ENCODE measurements at regions not wholly inside any gene's neighbourhood (a gene's known extent, or its start where the extent isn't known, plus 50 kb on each side); places are given as distances from the start of the nearest gene placed in this dataset.

DNA sequence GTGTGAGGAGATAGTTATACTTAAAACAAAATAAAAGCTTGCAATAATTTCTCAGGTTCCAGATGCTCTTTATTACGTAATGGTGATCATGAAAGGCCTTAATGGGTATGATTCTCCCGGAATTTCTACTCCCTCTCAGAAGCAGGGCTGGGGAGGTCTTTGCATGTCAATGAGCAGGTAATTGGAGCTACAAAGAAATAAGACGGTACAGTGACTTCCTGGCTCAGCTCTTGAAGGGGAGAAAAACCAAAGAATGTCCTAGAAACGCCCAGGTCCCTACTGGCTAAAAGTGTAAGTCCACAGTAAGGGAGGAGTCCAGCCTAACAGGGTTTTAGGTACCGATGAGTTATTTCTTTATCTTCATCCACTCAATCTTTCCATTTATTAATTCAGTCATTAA is 390.9 kb downstream of the TMEM114 start:
- no peak overlapping the region for H2AK5ac ChIP-seq (ENCODE audit: low read length)
- H4K12ac ChIP-seq (ENCODE audit: low read depth, low read length): no peak overlapping the region
- H3K9me3 ChIP-seq (ENCODE audit: insufficient read depth, low read depth, low read length): no peaks in the 10 kb centered on the region
- no peak overlapping the region for H3K23ac ChIP-seq (ENCODE audit: low read length)
- H4K91ac ChIP-seq (ENCODE audit: low read depth, low read length): no peak overlapping the region
- H3K4me3 ChIP-seq (ENCODE audit: low read depth, low read length): no peak overlapping the region
- H3K9ac ChIP-seq (ENCODE audit: low read length): no peak overlapping the region
- H3K79me1 ChIP-seq (ENCODE audit: low read length): no peaks in the 10 kb centered on the region
- no peak overlapping the region for H4K8ac ChIP-seq (ENCODE audit: low read depth, low read length)
- H3K36me3 ChIP-seq (ENCODE audit: control insufficient read depth in 1 of 2, insufficient read depth in 2 of 2, low read length in 2 of 2): no peaks in the 10 kb centered on the region
- no peak overlapping the region for H2BK5ac ChIP-seq (ENCODE audit: low read depth, low read length, poor library complexity)
- no peak overlapping the region for H2AFZ ChIP-seq (ENCODE audit: insufficient read depth, low read length, poor library complexity)
- H3K4ac ChIP-seq (ENCODE audit: low read depth, low read length): no peak overlapping the region
- no peak for DNase-seq
- H3K4me1 ChIP-seq (ENCODE audit: control insufficient read depth in 1 of 2, insufficient read depth in 2 of 2, low read length in 2 of 2): no peaks in the 10 kb centered on the region
- no CpG with 5 or more reads among the region's 5 CpGs for WGBS (ENCODE audit: extremely low coverage, insufficient coverage, insufficient read length)
- no peak overlapping the region for H3K27ac ChIP-seq (ENCODE audit: low read depth, low read length)
- H3K4me2 ChIP-seq (ENCODE audit: low read length): no peak overlapping the region
- H3K14ac ChIP-seq (ENCODE audit: low read length): no peak overlapping the region
- H2BK120ac ChIP-seq (ENCODE audit: insufficient read depth, low read length, poor library complexity): no peak overlapping the region
- no peak overlapping the region for H3K18ac ChIP-seq (ENCODE audit: low read length)
- no peaks in the 10 kb centered on the region for H3K79me2 ChIP-seq (ENCODE audit: control insufficient read depth, insufficient read depth, low read length, poor library complexity)
- no peak overlapping the region for H2BK12ac ChIP-seq (ENCODE audit: low read length)
- no peaks in the 10 kb centered on the region for H3K27me3 ChIP-seq (ENCODE audit: insufficient read depth, low read length)

DNA sequence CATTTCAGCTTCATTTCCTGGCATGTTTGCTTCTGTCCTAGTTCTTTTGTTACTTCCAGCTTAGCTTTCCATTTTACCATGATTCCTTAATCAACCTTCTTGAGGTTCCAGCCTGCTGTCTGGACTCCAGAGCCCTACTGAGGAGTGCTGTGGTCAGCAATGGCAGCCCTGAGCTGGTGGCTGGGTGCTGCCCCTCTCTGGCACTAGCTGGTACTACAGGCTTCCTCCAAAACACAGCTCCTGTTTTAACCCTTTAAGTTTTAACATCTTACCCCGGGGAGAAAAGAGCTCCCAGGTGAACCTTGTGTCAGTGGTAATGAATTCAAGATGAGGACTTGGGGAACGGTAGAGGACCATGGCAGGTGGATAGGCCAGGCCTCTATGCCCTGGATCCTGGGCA is 395.5 kb downstream of the TMEM114 start:
- Histone ChIP-seq H4K8ac (ENCODE audit: low read depth, low read length) (no peak overlapping the region), H4K12ac (ENCODE audit: low read depth, low read length) (no peak overlapping the region), H4K91ac (ENCODE audit: low read depth, low read length) (no peak overlapping the region), H3K4me2 (ENCODE audit: low read length) (no peak overlapping the region), H3K4me3 (ENCODE audit: low read depth, low read length) (no peak overlapping the region), H3K9ac (ENCODE audit: low read length) (no peak overlapping the region), H2AK5ac (ENCODE audit: low read length) (no peak overlapping the region), H3K9me3 (ENCODE audit: insufficient read depth, low read depth, low read length) (no peaks in the 10 kb centered on the region), H2BK5ac (ENCODE audit: low read depth, low read length, poor library complexity) (no peak overlapping the region), H3K27ac (ENCODE audit: low read depth, low read length) (no peak overlapping the region), H3K4me1 (ENCODE audit: control insufficient read depth in 1 of 2, insufficient read depth in 2 of 2, low read length in 2 of 2) (no peaks in the 10 kb centered on the region), H3K27me3 (ENCODE audit: insufficient read depth, low read length) (no peaks in the 10 kb centered on the region), H3K36me3 (ENCODE audit: control insufficient read depth in 1 of 2, insufficient read depth in 2 of 2, low read length in 2 of 2) (no peaks in the 10 kb centered on the region), H2BK120ac (ENCODE audit: insufficient read depth, low read length, poor library complexity) (no peak overlapping the region), H2AFZ (ENCODE audit: insufficient read depth, low read length, poor library complexity) (no peak overlapping the region), H3K79me1 (ENCODE audit: low read length) (no peaks in the 10 kb centered on the region), H3K79me2 (ENCODE audit: control insufficient read depth, insufficient read depth, low read length, poor library complexity) (no peaks in the 10 kb centered on the region), H3K18ac (ENCODE audit: low read length) (no peak overlapping the region), H3K23ac (ENCODE audit: low read length) (no peak overlapping the region), H3K14ac (ENCODE audit: low read length) (no peak overlapping the region), H3K4ac (ENCODE audit: low read depth, low read length) (no peak overlapping the region), H2BK12ac (ENCODE audit: low read length) (no peak overlapping the region)
- DNase-seq: no peak
- WGBS (ENCODE audit: extremely low coverage, insufficient coverage, insufficient read length): no CpG with 5 or more reads among the region's 2 CpGs

DNA sequence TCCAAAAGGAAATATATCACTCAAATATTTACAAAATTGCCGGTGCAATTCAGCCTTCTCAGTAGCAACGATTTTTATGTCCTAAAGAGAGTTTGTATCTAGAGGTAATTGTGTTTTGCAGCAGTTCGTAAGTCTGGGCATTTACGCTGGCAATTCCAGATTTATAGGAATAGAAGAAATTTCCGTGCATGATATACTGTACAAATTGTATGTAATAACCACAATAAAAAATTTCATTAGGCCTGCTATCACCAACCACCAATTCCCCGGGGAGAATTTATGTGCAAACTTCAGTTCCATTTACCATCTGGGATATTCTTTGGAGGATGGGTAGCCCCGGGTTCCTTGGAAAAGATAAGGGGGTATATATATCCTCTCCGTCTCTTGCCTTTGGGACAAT is 401.5 kb downstream of the TMEM114 start:
- Histone ChIP-seq H3K23ac (ENCODE audit: low read length) (no peak overlapping the region), H3K9me3 (ENCODE audit: insufficient read depth, low read depth, low read length) (no peaks in the 10 kb centered on the region), H2BK12ac (ENCODE audit: low read length) (no peak overlapping the region), H3K27ac (ENCODE audit: low read depth, low read length) (no peak overlapping the region), H3K4me2 (ENCODE audit: low read length) (no peak overlapping the region), H3K9ac (ENCODE audit: low read length) (no peak overlapping the region), H2AK5ac (ENCODE audit: low read length) (no peak overlapping the region), H4K8ac (ENCODE audit: low read depth, low read length) (no peak overlapping the region), H2AFZ (ENCODE audit: insufficient read depth, low read length, poor library complexity) (no peak overlapping the region), H3K79me1 (ENCODE audit: low read length) (no peaks in the 10 kb centered on the region), H3K36me3 (ENCODE audit: control insufficient read depth in 1 of 2, insufficient read depth in 2 of 2, low read length in 2 of 2) (no peaks in the 10 kb centered on the region), H4K91ac (ENCODE audit: low read depth, low read length) (no peak overlapping the region), H3K18ac (ENCODE audit: low read length) (no peak overlapping the region), H3K79me2 (ENCODE audit: control insufficient read depth, insufficient read depth, low read length, poor library complexity) (no peaks in the 10 kb centered on the region), H3K4ac (ENCODE audit: low read depth, low read length) (no peak overlapping the region), H3K4me1 (ENCODE audit: control insufficient read depth in 1 of 2, insufficient read depth in 2 of 2, low read length in 2 of 2) (no peaks in the 10 kb centered on the region), H4K12ac (ENCODE audit: low read depth, low read length) (no peak overlapping the region), H3K27me3 (ENCODE audit: insufficient read depth, low read length) (no peaks in the 10 kb centered on the region), H3K14ac (ENCODE audit: low read length) (no peak overlapping the region), H3K4me3 (ENCODE audit: low read depth, low read length) (no peak overlapping the region), H2BK120ac (ENCODE audit: insufficient read depth, low read length, poor library complexity) (no peak overlapping the region), H2BK5ac (ENCODE audit: low read depth, low read length, poor library complexity) (no peak overlapping the region)
- DNase-seq: no peak
- no CpG with 5 or more reads among the region's 8 CpGs for WGBS (ENCODE audit: extremely low coverage, insufficient coverage, insufficient read length)

DNA sequence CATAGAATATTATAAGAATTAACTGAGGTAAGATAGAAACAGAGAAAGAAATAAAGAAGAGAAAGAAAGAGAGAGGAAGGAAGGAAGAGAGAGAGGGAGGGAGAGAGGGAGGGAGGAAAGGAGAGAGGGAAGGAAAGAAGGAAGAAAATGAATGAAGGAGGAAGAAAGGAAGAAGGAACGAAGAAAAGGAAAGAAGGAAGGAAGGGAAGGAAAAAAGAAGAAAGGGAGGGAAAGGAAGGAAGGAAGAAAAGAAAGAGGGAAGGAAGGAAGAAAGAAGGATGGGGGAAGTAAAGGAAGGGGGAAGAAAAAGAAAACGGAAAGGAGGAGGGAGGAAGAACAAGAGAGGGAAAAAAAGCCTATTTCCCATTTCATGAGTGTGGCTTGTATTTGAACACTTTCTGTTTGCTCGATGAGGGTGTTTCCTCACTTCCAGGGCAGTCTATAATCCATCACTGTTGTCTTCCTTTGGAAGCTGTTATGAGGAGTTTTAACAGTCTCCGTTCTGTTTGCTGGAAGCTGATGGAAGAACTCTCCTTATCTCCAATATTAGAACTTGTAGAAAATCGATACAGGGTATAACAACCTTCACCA is 402.4 kb downstream of the TMEM114 start:
- Histone ChIP-seq H3K27me3 (ENCODE audit: insufficient read depth, low read length) (no peaks in the 10 kb centered on the region), H2AFZ (ENCODE audit: insufficient read depth, low read length, poor library complexity) (no peak overlapping the region), H3K18ac (ENCODE audit: low read length) (no peak overlapping the region), H2BK12ac (ENCODE audit: low read length) (no peak overlapping the region), H3K79me2 (ENCODE audit: control insufficient read depth, insufficient read depth, low read length, poor library complexity) (no peaks in the 10 kb centered on the region), H2BK120ac (ENCODE audit: insufficient read depth, low read length, poor library complexity) (no peak overlapping the region), H3K79me1 (ENCODE audit: low read length) (no peaks in the 10 kb centered on the region), H3K4me3 (ENCODE audit: low read depth, low read length) (no peak overlapping the region), H4K91ac (ENCODE audit: low read depth, low read length) (no peak overlapping the region), H4K8ac (ENCODE audit: low read depth, low read length) (no peak overlapping the region), H3K9me3 (ENCODE audit: insufficient read depth, low read depth, low read length) (no peaks in the 10 kb centered on the region), H3K4me1 (ENCODE audit: control insufficient read depth in 1 of 2, insufficient read depth in 2 of 2, low read length in 2 of 2) (no peaks in the 10 kb centered on the region), H3K36me3 (ENCODE audit: control insufficient read depth in 1 of 2, insufficient read depth in 2 of 2, low read length in 2 of 2) (no peaks in the 10 kb centered on the region), H3K27ac (ENCODE audit: low read depth, low read length) (no peak overlapping the region), H2BK5ac (ENCODE audit: low read depth, low read length, poor library complexity) (no peak overlapping the region), H3K14ac (ENCODE audit: low read length) (no peak overlapping the region), H3K4me2 (ENCODE audit: low read length) (no peak overlapping the region), H3K9ac (ENCODE audit: low read length) (no peak overlapping the region), H3K23ac (ENCODE audit: low read length) (no peak overlapping the region), H3K4ac (ENCODE audit: low read depth, low read length) (no peak overlapping the region), H4K12ac (ENCODE audit: low read depth, low read length) (no peak overlapping the region), H2AK5ac (ENCODE audit: low read length) (no peak overlapping the region)
- no CpG with 5 or more reads among the region's 5 CpGs for WGBS (ENCODE audit: extremely low coverage, insufficient coverage, insufficient read length)
- no peak for DNase-seq

All from trophoblast cell (in vitro differentiated cells and primary cell).